HCT116 (cell line): ENCODE measurements at regions not wholly inside any gene's neighbourhood (a gene's known extent, or its start where the extent isn't known, plus 50 kb on each side); places are given as distances from the start of the nearest gene placed in this dataset.

ENCODE experiments used
- ATAC-seq: fragments of 200-7000 bp; cut with Tn5 transposase; 2 replicates; pipeline ENCODE4 v1.9.1; 2020; ENCODE audit warnings: mild to moderate bottlenecking, moderate library complexity
- BruUV-seq: library from RNA; stranded (reverse); fragments of 400-500 nt; replicated peaks from 2 replicates; lab custom pipeline; 2021; lab: Mats Ljungman, UMichigan
- CTCF ChIA-PET: fragments of 300-600 bp; sonication (Branson Sonifier 250); formaldehyde crosslinking; loops from one replicate; lab custom pipeline; 2021; ENCODE audit warnings: antibody characterized with exemption; lab: Charles Lee
- POLR2A ChIA-PET: fragments of 300-600, 350-600 bp; sonication (Branson Sonifier 250); formaldehyde crosslinking; loops from one replicate; lab custom pipeline; 2021; ENCODE audit warnings: antibody characterized with exemption; lab: Charles Lee
- RAD21 ChIA-PET, 2 experiments: fragments of 300-600 bp; sonication (Branson Sonifier 250); formaldehyde crosslinking; loops; one replicate each; lab custom pipeline; 2023; ENCODE audit warnings: low total read pairs in 2 of 2; ENCODE audit not compliant: uncharacterized antibody in 2 of 2, unreplicated experiment in 2 of 2, low non-redundant PET in 1 of 2; lab: Charles Lee
- DNase-seq: peaks from one replicate; pipeline ENCODE4 v3.0.0-alpha.2; 2010; ENCODE audit warnings: low read depth, low spot score
- H2AFZ ChIP-seq: fragments of 200-600 bp; shearing (Covaris generic), sonication (generic); 2 replicates; pipeline ENCODE4 v1.6.1; 2017; ENCODE audit warnings: low read depth, mixed run types, mixed read lengths, antibody characterized with exemption, low read length; ENCODE audit not compliant: poor library complexity, severe bottlenecking
- H3K27ac ChIP-seq: 2 replicates; pipeline ENCODE4 v1.5.1; 2012; ENCODE audit warnings: low read depth, low read length
- H3K27me3 ChIP-seq: fragments of 200-600 bp; sonication (generic); 2 replicates; pipeline ENCODE4 v1.6.1; 2016; ENCODE audit warnings: mixed run types, low read length, mixed read lengths; ENCODE audit not compliant: insufficient read depth
- H3K36me3 ChIP-seq, 2 experiments: fragments of 200-500 bp in 1 of 2; fragments of 200-600 bp in 1 of 2; sonication (Bioruptor generic) in 1 of 2; sonication (generic) in 1 of 2; 2 replicates each; pipeline versions ENCODE4 v1.5.1 to v1.6.1; 2014 to 2016; ENCODE audit warnings: low read length in 2 of 2, inconsistent platforms in 1 of 2, mixed read lengths in 1 of 2, mixed run types in 1 of 2; ENCODE audit not compliant: insufficient read depth in 2 of 2, control insufficient read depth in 1 of 2
- H3K4me1 ChIP-seq, 2 experiments: fragments of 200-600 bp in 1 of 2; sonication (generic) in 1 of 2; 2 replicates each; pipeline versions ENCODE4 v1.5.1 to v1.6.1; 2012 to 2017; ENCODE audit warnings: low read length in 2 of 2, inconsistent platforms in 1 of 2, mild to moderate bottlenecking in 1 of 2, mixed read lengths in 1 of 2, mixed run types in 1 of 2, moderate library complexity in 1 of 2; ENCODE audit not compliant: insufficient read depth in 2 of 2, control insufficient read depth in 1 of 2
- H3K4me2 ChIP-seq: fragments of 200-600 bp; sonication (generic); 2 replicates; pipeline ENCODE4 v1.6.1; 2017; ENCODE audit warnings: mixed run types, low read length, mixed read lengths
- H3K4me3 ChIP-seq, 2 experiments: fragments of 200-600 bp in 1 of 2; sonication (generic) in 1 of 2; replicated peaks in 1 of 2; 2 replicates each; pipeline ENCODE4 v1.5.1; 2011 to 2016; ENCODE audit warnings: low read length in 2 of 2, control low read depth in 1 of 2, low read depth in 1 of 2, mild to moderate bottlenecking in 1 of 2, mixed read lengths in 1 of 2, mixed run types in 1 of 2
- H3K79me2 ChIP-seq: fragments of 200-600 bp; sonication (generic); 2 replicates; pipeline ENCODE4 v1.6.1; 2017; ENCODE audit warnings: mild to moderate bottlenecking, mixed run types, low read length, moderate library complexity, mixed read lengths; ENCODE audit not compliant: insufficient read depth
- H3K9ac ChIP-seq: fragments of 200-600 bp; sonication (generic); 2 replicates; pipeline ENCODE4 v1.6.1; 2016; ENCODE audit warnings: low read length, mixed read lengths
- H3K9me2 ChIP-seq: fragments of 200-600 bp; sonication (generic), shearing (Covaris generic); 2 replicates; pipeline ENCODE4 v1.6.1; 2017; ENCODE audit warnings: mixed run types, mild to moderate bottlenecking, moderate library complexity; ENCODE audit not compliant: insufficient read depth
- H3K9me3 ChIP-seq, 2 experiments: fragments of 200-500 bp in 1 of 2; fragments of 200-600 bp in 1 of 2; sonication (Bioruptor generic) in 1 of 2; sonication (generic) in 1 of 2; 2 replicates each; pipeline ENCODE4 v1.6.1; 2014 to 2017; ENCODE audit warnings: low read length in 2 of 2, mixed read lengths in 2 of 2, inconsistent platforms in 1 of 2, low read depth in 1 of 2, mild to moderate bottlenecking in 1 of 2, mixed run types in 1 of 2, moderate library complexity in 1 of 2; ENCODE audit not compliant: control insufficient read depth in 1 of 2, insufficient read depth in 1 of 2
- H4K20me1 ChIP-seq: fragments of 200-600 bp; sonication (generic), shearing (Covaris generic); 2 replicates; pipeline ENCODE4 v1.6.1; 2017; ENCODE audit warnings: mixed run types, mild to moderate bottlenecking, moderate library complexity; ENCODE audit not compliant: insufficient read depth
- EGR1 ChIP-seq: IDR thresholded peaks from 2 replicates; pipeline ENCODE4 v1.6.1; 2012; ENCODE audit warnings: low read depth
- ELF1 ChIP-seq: IDR thresholded peaks from 2 replicates; pipeline ENCODE4 v1.6.1; 2012; ENCODE audit warnings: low read depth, borderline replicate concordance
- EZH2phosphoT487 ChIP-seq: fragments of 200-600 bp; IDR thresholded peaks from 2 replicates; pipeline ENCODE4 v1.6.1; 2018; ENCODE audit warnings: antibody characterized with exemption, borderline replicate concordance
- FOSL1 ChIP-seq: IDR thresholded peaks from 2 replicates; pipeline ENCODE4 v1.6.1; 2012; ENCODE audit warnings: low read depth
- POLR2A ChIP-seq: IDR thresholded peaks from 2 replicates; pipeline ENCODE4 v1.7.0; 2011; ENCODE audit warnings: borderline replicate concordance; ENCODE audit not compliant: insufficient read depth, insufficient read length; ENCODE audit errors: extremely low read depth
- POLR2AphosphoS5 ChIP-seq: IDR thresholded peaks from 2 replicates; pipeline ENCODE4 v1.6.1; 2011; ENCODE audit warnings: mild to moderate bottlenecking, low read depth, low read length, moderate library complexity
- RAD21 ChIP-seq: IDR thresholded peaks from 2 replicates; pipeline ENCODE4 v1.6.1; 2012; ENCODE audit warnings: low read depth, mild to moderate bottlenecking
- REST ChIP-seq: IDR thresholded peaks from 2 replicates; pipeline ENCODE4 v1.6.1; 2012; ENCODE audit warnings: low read depth
- SIN3A ChIP-seq: IDR thresholded peaks from 2 replicates; pipeline ENCODE4 v1.6.1; 2012; ENCODE audit warnings: low read depth
- SP1 ChIP-seq: IDR thresholded peaks from 2 replicates; pipeline ENCODE4 v1.6.1; 2012; ENCODE audit warnings: low read depth
- TCF7L2 ChIP-seq: IDR thresholded peaks from 2 replicates; pipeline ENCODE4 v1.7.0; 2011; ENCODE audit warnings: borderline replicate concordance, inconsistent platforms; ENCODE audit not compliant: insufficient read depth, insufficient read length; ENCODE audit errors: extremely low read depth
- YY1 ChIP-seq: IDR thresholded peaks from 2 replicates; pipeline ENCODE4 v1.6.1; 2011; ENCODE audit warnings: low read length, low read depth, moderate library complexity, mild to moderate bottlenecking; ENCODE audit not compliant: insufficient replicate concordance; ENCODE audit errors: extremely low read depth
- ZBTB33 ChIP-seq: IDR thresholded peaks from 2 replicates; pipeline ENCODE4 v1.6.1; 2011; ENCODE audit warnings: mild to moderate bottlenecking, low read length, moderate library complexity; ENCODE audit not compliant: insufficient replicate concordance; ENCODE audit errors: extremely low read depth
- ZFX ChIP-seq: fragments of 450-650 bp; IDR thresholded peaks from 2 replicates; pipeline ENCODE4 v1.6.1; 2017
- ZNF274 ChIP-seq: fragments of 200-500 bp; sonication (Bioruptor generic); IDR thresholded peaks from 2 replicates; pipeline ENCODE4 v1.6.1; 2014; ENCODE audit warnings: mild to moderate bottlenecking, low read depth, low read length, inconsistent platforms
- intact Hi-C: fragments of 100-400 bp; cut with micrococcal nuclease; formaldehyde crosslinking; loops from 2 replicates; pipeline ENCODE4 v1.10.0; 2022

- Histone ChIP-seq H3K4me1 (no peaks in the 10 kb centered on the region), H4K20me1 (no peaks in the 10 kb centered on the region), H3K9me2 (no peaks in the 10 kb centered on the region), H2AFZ (no peak overlapping the region), H3K4me2 (no peak overlapping the region), H3K9ac (no peak overlapping the region), H3K27me3 (no peaks in the 10 kb centered on the region), H3K79me2 (no peaks in the 10 kb centered on the region), H3K27ac (no peak overlapping the region), H3K4me3 (no peak overlapping the region), H3K36me3 (no peaks in the 10 kb centered on the region), H3K9me3 (no peaks in the 10 kb centered on the region)
- ChIA-PET CTCF (no interaction called here), RAD21 (no interaction called here), POLR2A (no interaction called here)
- intact Hi-C loops, result no loop called here
- BruUV-seq, result no TSS peak
- no peak for TF ChIP-seq POLR2AphosphoS5
- no peak for TF ChIP-seq YY1
- no peak for TF ChIP-seq ZFX
- ATAC-seq (no peak), DNase-seq (no peak)
Observed at GRCh38 chr5:144794922-144795321, 624.2 kb downstream of the KCTD16 start.

- Histone ChIP-seq H3K9me3 (no peaks in the 10 kb centered on the region), H3K4me3 (no peak overlapping the region), H3K4me2 (no peak overlapping the region), H3K9me2 (no peaks in the 10 kb centered on the region), H3K79me2 (no peaks in the 10 kb centered on the region), H3K4me1 (no peaks in the 10 kb centered on the region), H3K9ac (no peak overlapping the region), H3K27ac (no peak overlapping the region), H3K36me3 (no peaks in the 10 kb centered on the region), H3K27me3 (no peaks in the 10 kb centered on the region; the same call in 1 of the 2 replicates), H4K20me1 (no peaks in the 10 kb centered on the region), H2AFZ (no peak overlapping the region)
- RAD21 ChIA-PET, result no interaction called here
- POLR2A ChIA-PET, result no interaction called here
- intact Hi-C loops, result no loop called here
- CTCF ChIA-PET, result no interaction called here
- no TSS peak for BruUV-seq
- DNase-seq, result no peak
- ATAC-seq, result no peak
- TF ChIP-seq POLR2A (no peak), ZBTB33 (no peak), EGR1 (no peak), SP1 (no peak), EZH2phosphoT487 (no peak), POLR2AphosphoS5 (no peak), REST (no peak), ZNF274 (no peak), ZFX (no peak), FOSL1 (no peak), TCF7L2 (no peak), SIN3A (no peak), ELF1 (no peak), RAD21 (no peak)
Observed at GRCh38 chr5:144788556-144788955, 617.9 kb downstream of the KCTD16 start.
